HEK293 (cell line): ENCODE measurements at regions not wholly inside any gene's neighbourhood (a gene's known extent, or its start where the extent isn't known, plus 50 kb on each side); places are given as distances from the start of the nearest gene placed in this dataset.
A peak's percentile ranks its signal among the peaks of the same experiment; 100 is the strongest.

Source experiments
- CTCF ChIA-PET: fragments of 350-600 bp; formaldehyde crosslinking; extraction: SDS; loops from one replicate; lab custom pipeline; 2021; ENCODE audit warnings: antibody characterized with exemption; lab: Yijun Ruan, JAX
- POLR2A ChIA-PET: fragments of 300-600 bp; formaldehyde crosslinking; extraction: SDS; loops from one replicate; lab custom pipeline; 2020; ENCODE audit warnings: antibody characterized with exemption, inconsistent platforms; lab: Yijun Ruan, JAX
- H3K27ac ChIP-seq: fragments of 200-500 bp; sonication (Bioruptor generic); 2 replicates; pipeline ENCODE4 v1.5.1; 2014; ENCODE audit warnings: low read depth, low read length, control low read depth, inconsistent platforms; ENCODE audit errors: extremely low read depth
- H3K36me3 ChIP-seq, 2 experiments: fragments of 200-500 bp in 1 of 2; sonication (Bioruptor generic) in 1 of 2; 1 replicate in 1 of 2; 2 replicates in 1 of 2; pipeline ENCODE4 v1.5.1; 2014 to 2017; ENCODE audit warnings: inconsistent platforms in 2 of 2, low read length in 2 of 2; ENCODE audit not compliant: control insufficient read depth in 2 of 2, insufficient read depth in 1 of 2
- H3K4me1 ChIP-seq: fragments of 200-500 bp; sonication (Bioruptor generic); 2 replicates; pipeline ENCODE4 v1.5.1; 2014; ENCODE audit warnings: mild to moderate bottlenecking, low read length, inconsistent platforms; ENCODE audit not compliant: control insufficient read depth, insufficient read depth
- H3K4me3 ChIP-seq: 2 replicates; pipeline ENCODE4 v1.5.1; 2011; ENCODE audit warnings: low read depth, mild to moderate bottlenecking, control low read depth, low read length, moderate library complexity
- H3K9me3 ChIP-seq: fragments of 200-500 bp; sonication (Bioruptor generic); 2 replicates; pipeline ENCODE4 v1.5.1; 2014; ENCODE audit warnings: low read depth, low read length, inconsistent platforms; ENCODE audit not compliant: control insufficient read depth, insufficient read depth
- IKZF3 ChIP-seq: fragments of 450-650 bp; IDR thresholded peaks from 2 replicates; pipeline ENCODE4 v1.5.0; 2018; ENCODE audit warnings: missing biosample characterization, mild to moderate bottlenecking, missing genetic modification characterization, moderate library complexity
- PRDM10 ChIP-seq: fragments of 450-650 bp; formaldehyde crosslinking; IDR thresholded peaks from 2 replicates; pipeline ENCODE4 v1.5.1; 2016; ENCODE audit warnings: missing biosample characterization, missing genetic modification characterization
- TRIM28 ChIP-seq: IDR thresholded peaks from 2 replicates; pipeline ENCODE4 v1.6.1; 2011; ENCODE audit warnings: low read length, control low read depth, borderline replicate concordance
- ZBTB10 ChIP-seq: fragments of 450-650 bp; formaldehyde crosslinking; IDR thresholded peaks from 2 replicates; pipeline ENCODE4 v1.5.1; 2016; ENCODE audit warnings: missing biosample characterization, missing genetic modification characterization
- ZBTB17 ChIP-seq: fragments of 450-650 bp; formaldehyde crosslinking; IDR thresholded peaks from 2 replicates; pipeline ENCODE4 v1.5.1; 2016; ENCODE audit warnings: missing biosample characterization, missing genetic modification characterization
- ZBTB21 ChIP-seq: fragments of 450-650 bp; formaldehyde crosslinking; IDR thresholded peaks from 2 replicates; pipeline ENCODE4 v1.5.1; 2017; ENCODE audit warnings: missing biosample characterization, missing genetic modification characterization
- ZBTB48 ChIP-seq: fragments of 450-650 bp; formaldehyde crosslinking; IDR thresholded peaks from 2 replicates; pipeline ENCODE4 v1.5.1; 2016; ENCODE audit warnings: missing biosample characterization, missing genetic modification characterization
- ZNF114 ChIP-seq: fragments of 450-650 bp; formaldehyde crosslinking; IDR thresholded peaks from 2 replicates; pipeline ENCODE4 v1.5.0; 2017; ENCODE audit warnings: missing biosample characterization, missing genetic modification characterization
- ZNF24 ChIP-seq: fragments of 450-650 bp; formaldehyde crosslinking; IDR thresholded peaks from 2 replicates; pipeline ENCODE4 v1.5.1; 2016; ENCODE audit warnings: missing biosample characterization, missing genetic modification characterization
- ZNF449 ChIP-seq: fragments of 450-650 bp; formaldehyde crosslinking; IDR thresholded peaks from 2 replicates; pipeline ENCODE4 v1.5.1; 2017; ENCODE audit warnings: missing biosample characterization, mild to moderate bottlenecking, missing genetic modification characterization, moderate library complexity
- ZNF473 ChIP-seq: fragments of 450-650 bp; formaldehyde crosslinking; IDR thresholded peaks from 2 replicates; pipeline ENCODE4 v1.5.1; 2017; ENCODE audit warnings: missing biosample characterization, missing genetic modification characterization
- ZNF513 ChIP-seq: fragments of 450-650 bp; IDR thresholded peaks from 2 replicates; pipeline ENCODE4 v1.5.1; 2018; ENCODE audit warnings: missing biosample characterization, missing genetic modification characterization
- ZNF785 ChIP-seq: fragments of 450-650 bp; formaldehyde crosslinking; IDR thresholded peaks from 2 replicates; pipeline ENCODE4 v1.5.1; 2016; ENCODE audit warnings: missing biosample characterization, missing genetic modification characterization
- ZSCAN30 ChIP-seq: fragments of 450-650 bp; IDR thresholded peaks from 2 replicates; pipeline ENCODE4 v1.5.1; 2018; ENCODE audit warnings: missing biosample characterization, mild to moderate bottlenecking, missing genetic modification characterization, moderate library complexity

- Histone ChIP-seq H3K36me3 (no peaks in the 10 kb centered on the region), H3K4me3 (no peak overlapping the region), H3K9me3 (no peaks in the 10 kb centered on the region), H3K4me1 (peaks cover 3% of the 10 kb centered on the region; the same call in 1 of the 2 replicates), H3K27ac (no peak overlapping the region)
- ChIA-PET CTCF (interaction anchor here (0.6 to 0.7 kb wide), 2 partner anchors 58 to 207 kb away, joined by 5 to 7 read pairs; no protein-coding TSS in a partner anchor), POLR2A (no interaction called here)
- no peak for TF ChIP-seq ZSCAN30 (tag by site-specific recombination)
- TF ChIP-seq IKZF3, result no peak
- no peak for TF ChIP-seq ZNF473
- no peak for TF ChIP-seq TRIM28
- no peak for TF ChIP-seq ZNF24 (tag by site-specific recombination)
- TF ChIP-seq ZNF114 (tag by site-specific recombination), result no peak
- TF ChIP-seq ZBTB10 (tag by site-specific recombination), result no peak
- TF ChIP-seq ZBTB48 (tag by site-specific recombination), result no peak
- no peak for TF ChIP-seq ZNF513 (tag by site-specific recombination)
- TF ChIP-seq ZNF449 (tag by site-specific recombination), result no peak
- TF ChIP-seq ZBTB21 (tag by site-specific recombination), result no peak
Observed at GRCh38 chr2:37587817-37588216, 83.6 kb downstream of the CDC42EP3 start.

GRCh38 chr2:37588316-37588777 is 83.1 kb downstream of the CDC42EP3 start:
- TF ChIP-seq PRDM10 (tag by site-specific recombination), result peak; percentile 86
- TF ChIP-seq ZBTB17, result peak; percentile 35; the same call in 1 of the 2 replicates
- no peak for TF ChIP-seq ZNF785 (tag by site-specific recombination)
- no peak for TF ChIP-seq ZBTB10 (tag by site-specific recombination)
- Histone ChIP-seq H3K27ac (no peak overlapping the region), H3K4me3 (no peak overlapping the region), H3K4me1 (peaks cover 3% of the 10 kb centered on the region; the same call in 1 of the 2 replicates), H3K36me3 (no peaks in the 10 kb centered on the region), H3K9me3 (no peaks in the 10 kb centered on the region)
- ChIA-PET POLR2A (no interaction called here), CTCF (no interaction called here)
